ENCODE measurements at regions not wholly inside any gene's neighbourhood (a gene's known extent, or its start where the extent isn't known, plus 50 kb on each side); places are given as distances from the start of the nearest gene placed in this dataset.

DNA sequence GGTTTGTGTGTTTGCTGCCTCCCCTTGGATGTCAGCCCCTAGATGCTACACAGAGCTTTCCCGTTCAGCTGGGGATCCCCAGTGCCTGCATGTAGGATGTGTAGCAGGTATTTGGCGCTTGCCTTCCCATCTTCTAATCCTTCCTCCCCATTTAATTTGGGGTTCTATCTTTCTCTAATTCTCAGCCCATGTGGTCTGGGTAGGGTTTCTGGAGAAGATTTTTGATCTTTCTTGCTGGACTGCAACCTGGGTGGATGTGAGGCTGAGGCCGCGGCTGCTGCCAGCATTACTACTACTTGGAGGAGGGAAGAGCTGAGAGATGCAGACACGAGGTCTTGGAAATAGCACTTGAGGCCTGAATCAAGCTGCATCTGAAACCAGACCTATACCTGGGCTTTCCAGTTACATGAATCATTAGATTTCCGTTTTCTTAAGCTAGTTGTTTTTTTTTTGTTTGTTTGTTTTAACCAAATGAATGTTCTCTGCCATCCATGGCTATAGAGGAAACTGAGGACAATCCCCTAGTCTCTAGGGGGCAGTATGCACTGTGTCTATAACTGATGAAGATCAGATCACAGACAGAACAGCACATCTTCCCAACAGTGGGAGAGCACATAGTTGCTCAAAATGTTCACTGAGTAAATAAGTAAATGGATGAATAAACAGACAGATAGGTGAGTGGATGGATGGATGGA, 178.6 kb downstream of the FGF18 start:
- Histone ChIP-seq H3K9ac (ENCODE audit: low read length) (no peak overlapping the region), H3K9me2 (ENCODE audit: insufficient read depth, low read length) (no peaks in the 10 kb centered on the region), H4K20me1 (ENCODE audit: insufficient read depth) (no peaks in the 10 kb centered on the region), H3K79me2 (replicated peaks; ENCODE audit: insufficient read depth, low read length) (no peaks in the 10 kb centered on the region), H3K27me3 (ENCODE audit: insufficient read depth, low read depth, low read length) (no peaks in the 10 kb centered on the region), H3K4me3 (ENCODE audit: low read length) (no peak overlapping the region), H3K36me3 (ENCODE audit: insufficient read depth, low read length) (no peaks in the 10 kb centered on the region), H2AFZ (ENCODE audit: low read depth, low read length) (no peak overlapping the region), H3F3A (ENCODE audit: insufficient read depth, low read length, poor library complexity, severe bottlenecking) (no peaks in the 10 kb centered on the region), H3K9me3 (ENCODE audit: low read length) (no peaks in the 10 kb centered on the region), H3K4me2 (ENCODE audit: low read length) (no peak overlapping the region), H3K27ac (ENCODE audit: low read length) (no peak overlapping the region)
- TF ChIP-seq RAD21 (conservative IDR thresholded peaks at IDR 0.05) (no peak), CTCF (IDR thresholded peaks at IDR 0.05; ENCODE audit: poor library complexity, severe bottlenecking) (no peak), SMC3 (conservative IDR thresholded peaks at IDR 0.05; ENCODE audit: poor library complexity) (no peak), TAF1 (IDR thresholded peaks at IDR 0.05; ENCODE audit: low read depth) (no peak), MXI1 (conservative IDR thresholded peaks at IDR 0.05; ENCODE audit: poor library complexity, severe bottlenecking) (no peak)

- no peak overlapping the region for H3K9ac ChIP-seq (ENCODE audit: low read length)
- H3K27me3 ChIP-seq (ENCODE audit: insufficient read depth, low read depth, low read length), result no peaks in the 10 kb centered on the region
- no peak overlapping the region for H3K27ac ChIP-seq (ENCODE audit: low read length)
- TF ChIP-seq, protein P1, sequence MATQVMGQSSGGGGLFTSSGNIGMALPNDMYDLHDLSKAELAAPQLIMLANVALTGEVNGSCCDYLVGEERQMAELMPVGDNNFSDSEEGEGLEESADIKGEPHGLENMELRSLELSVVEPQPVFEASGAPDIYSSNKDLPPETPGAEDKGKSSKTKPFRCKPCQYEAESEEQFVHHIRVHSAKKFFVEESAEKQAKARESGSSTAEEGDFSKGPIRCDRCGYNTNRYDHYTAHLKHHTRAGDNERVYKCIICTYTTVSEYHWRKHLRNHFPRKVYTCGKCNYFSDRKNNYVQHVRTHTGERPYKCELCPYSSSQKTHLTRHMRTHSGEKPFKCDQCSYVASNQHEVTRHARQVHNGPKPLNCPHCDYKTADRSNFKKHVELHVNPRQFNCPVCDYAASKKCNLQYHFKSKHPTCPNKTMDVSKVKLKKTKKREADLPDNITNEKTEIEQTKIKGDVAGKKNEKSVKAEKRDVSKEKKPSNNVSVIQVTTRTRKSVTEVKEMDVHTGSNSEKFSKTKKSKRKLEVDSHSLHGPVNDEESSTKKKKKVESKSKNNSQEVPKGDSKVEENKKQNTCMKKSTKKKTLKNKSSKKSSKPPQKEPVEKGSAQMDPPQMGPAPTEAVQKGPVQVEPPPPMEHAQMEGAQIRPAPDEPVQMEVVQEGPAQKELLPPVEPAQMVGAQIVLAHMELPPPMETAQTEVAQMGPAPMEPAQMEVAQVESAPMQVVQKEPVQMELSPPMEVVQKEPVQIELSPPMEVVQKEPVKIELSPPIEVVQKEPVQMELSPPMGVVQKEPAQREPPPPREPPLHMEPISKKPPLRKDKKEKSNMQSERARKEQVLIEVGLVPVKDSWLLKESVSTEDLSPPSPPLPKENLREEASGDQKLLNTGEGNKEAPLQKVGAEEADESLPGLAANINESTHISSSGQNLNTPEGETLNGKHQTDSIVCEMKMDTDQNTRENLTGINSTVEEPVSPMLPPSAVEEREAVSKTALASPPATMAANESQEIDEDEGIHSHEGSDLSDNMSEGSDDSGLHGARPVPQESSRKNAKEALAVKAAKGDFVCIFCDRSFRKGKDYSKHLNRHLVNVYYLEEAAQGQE (IDR thresholded peaks at IDR 0.05; ENCODE audit: borderline replicate concordance), result no peak
- TF ChIP-seq MXI1 (conservative IDR thresholded peaks at IDR 0.05; ENCODE audit: poor library complexity, severe bottlenecking) (no peak), SMC3 (conservative IDR thresholded peaks at IDR 0.05; ENCODE audit: poor library complexity) (no peak), EZH2 (IDR thresholded peaks at IDR 0.05; ENCODE audit: borderline replicate concordance, insufficient read depth, low read length, poor library complexity, severe bottlenecking) (no peak), RAD21 (conservative IDR thresholded peaks at IDR 0.05) (no peak), TAF1 (IDR thresholded peaks at IDR 0.05; ENCODE audit: low read depth) (no peak), CTCF (IDR thresholded peaks at IDR 0.05; ENCODE audit: poor library complexity, severe bottlenecking) (no peak), POLR2AphosphoS5 (IDR thresholded peaks at IDR 0.05) (no peak), EP300 (conservative IDR thresholded peaks at IDR 0.05; ENCODE audit: poor library complexity, severe bottlenecking) (no peak)
- no peaks in the 10 kb centered on the region for H3K36me3 ChIP-seq (ENCODE audit: insufficient read depth, low read length)
- H3K9me3 ChIP-seq (ENCODE audit: low read length), result no peaks in the 10 kb centered on the region
- no peaks in the 10 kb centered on the region for H4K20me1 ChIP-seq (ENCODE audit: insufficient read depth)
- no peaks in the 10 kb centered on the region for H3K79me2 ChIP-seq (replicated peaks; ENCODE audit: insufficient read depth, low read length)
- no peak overlapping the region for H2AFZ ChIP-seq (ENCODE audit: low read depth, low read length)
- H3K9me2 ChIP-seq (ENCODE audit: insufficient read depth, low read length), result no peaks in the 10 kb centered on the region
- H3F3A ChIP-seq (ENCODE audit: insufficient read depth, low read length, poor library complexity, severe bottlenecking), result no peaks in the 10 kb centered on the region
- no peak overlapping the region for H3K4me3 ChIP-seq (ENCODE audit: low read length)
- no peak overlapping the region for H3K4me2 ChIP-seq (ENCODE audit: low read length)
Measured at GRCh38 chr5:171598641-171599152, 179.2 kb downstream of the FGF18 start.

Measured in neural cell (in vitro differentiated cells).